ENCODE measurements at regions not wholly inside any gene's neighbourhood (a gene's known extent, or its start where the extent isn't known, plus 50 kb on each side); places are given as distances from the start of the nearest gene placed in this dataset.
A peak's percentile ranks its signal among the peaks of the same experiment; 100 is the strongest.

DNA sequence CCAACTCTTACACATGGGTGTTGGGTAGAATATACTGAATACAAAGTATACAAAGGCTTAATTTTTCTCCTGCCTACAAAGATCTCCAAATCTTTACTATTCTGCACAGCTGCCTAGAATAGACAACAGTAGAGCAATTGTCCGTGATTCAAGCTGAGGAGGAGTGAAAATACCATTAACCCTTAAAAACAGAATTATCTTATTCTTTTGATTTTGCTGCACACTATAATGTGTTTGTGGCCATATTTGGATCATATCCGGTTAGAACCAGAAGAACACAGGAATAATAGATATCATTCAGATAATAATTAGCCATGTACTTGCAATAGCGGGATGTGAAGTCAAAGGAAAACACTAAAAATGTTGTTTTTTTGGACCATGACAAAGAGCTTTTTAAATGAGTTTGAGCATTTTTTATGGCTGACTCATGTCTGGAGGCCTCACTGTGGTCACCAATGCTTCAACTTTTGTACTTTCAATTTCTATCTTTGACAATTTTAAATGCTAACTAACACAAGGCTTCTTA, 197.6 kb upstream of the FOXD3 start:
- DNase-seq (ENCODE audit: low spot score): peak; percentile 17
- TF ChIP-seq, protein P1, sequence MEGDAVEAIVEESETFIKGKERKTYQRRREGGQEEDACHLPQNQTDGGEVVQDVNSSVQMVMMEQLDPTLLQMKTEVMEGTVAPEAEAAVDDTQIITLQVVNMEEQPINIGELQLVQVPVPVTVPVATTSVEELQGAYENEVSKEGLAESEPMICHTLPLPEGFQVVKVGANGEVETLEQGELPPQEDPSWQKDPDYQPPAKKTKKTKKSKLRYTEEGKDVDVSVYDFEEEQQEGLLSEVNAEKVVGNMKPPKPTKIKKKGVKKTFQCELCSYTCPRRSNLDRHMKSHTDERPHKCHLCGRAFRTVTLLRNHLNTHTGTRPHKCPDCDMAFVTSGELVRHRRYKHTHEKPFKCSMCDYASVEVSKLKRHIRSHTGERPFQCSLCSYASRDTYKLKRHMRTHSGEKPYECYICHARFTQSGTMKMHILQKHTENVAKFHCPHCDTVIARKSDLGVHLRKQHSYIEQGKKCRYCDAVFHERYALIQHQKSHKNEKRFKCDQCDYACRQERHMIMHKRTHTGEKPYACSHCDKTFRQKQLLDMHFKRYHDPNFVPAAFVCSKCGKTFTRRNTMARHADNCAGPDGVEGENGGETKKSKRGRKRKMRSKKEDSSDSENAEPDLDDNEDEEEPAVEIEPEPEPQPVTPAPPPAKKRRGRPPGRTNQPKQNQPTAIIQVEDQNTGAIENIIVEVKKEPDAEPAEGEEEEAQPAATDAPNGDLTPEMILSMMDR (IDR thresholded peaks at IDR 0.05; ENCODE audit: borderline replicate concordance, control extremely low read depth, extremely low read depth, insufficient read depth, missing control alignments): no peak
- in situ Hi-C loops (cut with MboI; ENCODE audit: low sequenced_read_pairs, unreplicated experiment): no loop called here

DNA sequence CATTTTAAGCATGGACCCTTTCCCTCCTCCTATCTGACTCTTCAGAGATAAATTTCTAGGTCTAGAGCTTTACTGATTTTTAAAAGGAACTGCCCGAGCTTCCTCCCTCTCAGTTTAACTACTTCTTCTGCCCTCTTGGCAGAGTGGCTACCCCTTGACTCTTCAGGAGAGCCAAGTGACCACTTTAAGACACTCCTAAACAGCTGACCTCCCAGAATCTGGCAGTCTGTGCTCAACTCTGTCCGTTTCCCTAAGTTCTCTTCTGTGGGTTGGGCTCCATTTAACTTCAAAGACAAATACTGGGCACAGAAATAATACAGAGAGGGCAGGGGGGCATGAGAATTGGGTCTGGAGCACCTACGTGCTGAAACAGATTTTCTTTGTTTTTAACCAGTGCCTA, 196.3 kb upstream of the FOXD3 start:
- in situ Hi-C loops (cut with MboI; ENCODE audit: low sequenced_read_pairs, unreplicated experiment): no loop called here
- no peak for DNase-seq (ENCODE audit: low spot score)
- TF ChIP-seq, protein P1 (IDR thresholded peaks at IDR 0.05; ENCODE audit: borderline replicate concordance, control extremely low read depth, extremely low read depth, insufficient read depth, missing control alignments): no peak

DNA sequence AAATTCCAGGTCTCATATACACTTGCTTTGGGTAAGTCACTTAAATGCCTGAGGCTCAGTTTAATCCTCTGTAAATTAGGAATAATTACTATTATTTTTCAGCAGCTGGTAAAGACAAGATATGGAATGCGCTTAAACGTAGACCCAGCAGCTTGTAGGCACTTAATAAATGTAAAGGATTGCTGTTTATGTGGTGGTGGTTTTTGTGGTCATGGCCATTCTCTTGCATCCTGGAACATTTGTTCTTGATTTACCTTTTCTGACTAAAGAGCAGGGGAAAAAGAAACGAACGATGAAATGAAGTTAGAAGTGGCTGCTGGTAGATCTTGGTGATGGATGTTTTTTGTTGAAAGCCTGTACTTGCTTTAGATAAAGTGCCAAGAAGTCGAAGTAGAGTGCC, 195.0 kb upstream of the FOXD3 start:
- in situ Hi-C loops (cut with MboI; ENCODE audit: low sequenced_read_pairs, unreplicated experiment): no loop called here
- TF ChIP-seq, protein P1 (IDR thresholded peaks at IDR 0.05; ENCODE audit: borderline replicate concordance, control extremely low read depth, extremely low read depth, insufficient read depth, missing control alignments): no peak
- DNase-seq (ENCODE audit: low spot score): no peak

DNA sequence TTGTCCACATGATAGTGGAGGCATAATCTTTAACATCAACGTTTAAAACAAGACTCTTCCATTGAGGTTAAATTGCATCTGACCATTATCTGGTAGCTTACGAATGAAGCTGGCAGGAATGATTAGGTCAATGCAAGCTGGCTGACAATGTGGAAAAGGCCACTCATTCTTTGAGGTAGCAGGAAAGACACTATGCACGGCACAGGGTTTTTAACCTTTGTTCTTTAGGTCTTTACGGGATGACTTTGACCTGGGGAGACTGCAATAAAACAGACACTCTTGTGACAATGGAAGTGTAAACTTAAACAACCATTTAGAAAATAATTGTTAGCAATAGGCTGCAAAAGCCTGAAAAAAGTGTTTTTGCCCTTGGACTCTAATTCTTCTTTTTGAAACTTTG, 193.8 kb upstream of the FOXD3 start:
- TF ChIP-seq, protein P1 (IDR thresholded peaks at IDR 0.05; ENCODE audit: borderline replicate concordance, control extremely low read depth, extremely low read depth, insufficient read depth, missing control alignments): no peak
- in situ Hi-C loops (cut with MboI; ENCODE audit: low sequenced_read_pairs, unreplicated experiment): no loop called here
- DNase-seq (ENCODE audit: low spot score): no peak

DNA sequence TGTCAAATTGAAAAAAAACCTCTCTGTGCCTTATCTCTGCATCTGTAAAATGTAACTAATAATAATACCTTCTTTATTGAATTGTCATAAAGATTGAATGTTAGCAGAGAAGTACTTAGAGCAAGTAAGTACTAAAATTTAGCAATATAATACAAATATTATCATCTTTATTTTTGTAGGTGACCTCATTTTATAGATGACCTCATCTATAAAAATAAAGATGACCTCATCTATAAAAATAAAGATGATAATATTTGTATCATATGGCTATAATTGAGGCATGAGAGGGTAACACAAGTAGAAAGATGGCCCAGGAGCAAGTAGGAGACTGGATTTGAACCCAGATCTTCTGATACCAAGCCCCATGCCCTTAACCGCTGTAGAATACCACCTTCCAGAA, 193.2 kb upstream of the FOXD3 start:
- DNase-seq (ENCODE audit: low spot score): no peak
- in situ Hi-C loops (cut with MboI; ENCODE audit: low sequenced_read_pairs, unreplicated experiment): no loop called here
- TF ChIP-seq, protein P1 (IDR thresholded peaks at IDR 0.05; ENCODE audit: borderline replicate concordance, control extremely low read depth, extremely low read depth, insufficient read depth, missing control alignments): no peak

DNA sequence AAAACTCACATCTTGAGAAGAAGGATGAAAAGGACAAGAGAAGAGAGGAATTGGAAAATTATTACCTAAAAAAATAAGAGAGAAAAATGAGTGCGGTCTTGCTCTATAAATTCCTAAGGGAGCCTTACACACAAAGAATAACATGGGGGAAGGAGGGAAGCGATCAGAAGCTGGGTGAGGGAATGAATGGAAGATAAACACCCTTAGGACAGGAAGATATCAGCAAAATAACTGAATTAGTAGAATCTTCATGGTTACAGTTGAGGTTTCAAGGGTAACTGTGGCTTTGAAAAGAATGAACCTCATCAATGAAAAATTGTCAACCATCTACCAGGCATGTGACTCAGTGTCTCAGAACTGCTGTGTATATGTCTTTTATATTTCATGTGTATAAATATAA, 192.5 kb upstream of the FOXD3 start:
- TF ChIP-seq, protein P1 (IDR thresholded peaks at IDR 0.05; ENCODE audit: borderline replicate concordance, control extremely low read depth, extremely low read depth, insufficient read depth, missing control alignments): no peak
- in situ Hi-C loops (cut with MboI; ENCODE audit: low sequenced_read_pairs, unreplicated experiment): no loop called here
- no peak for DNase-seq (ENCODE audit: low spot score)

Data from GM13976 (cell line).